MCF 10A (cell line): ENCODE measurements at regions not wholly inside any gene's neighbourhood (a gene's known extent, or its start where the extent isn't known, plus 50 kb on each side); places are given as distances from the start of the nearest gene placed in this dataset.

ENCODE experiments used
- BruUV-seq: library from RNA; stranded (reverse); fragments of 400-500 nt; replicated peaks from 2 replicates; lab custom pipeline; 2021; lab: Mats Ljungman, UMichigan
- CTCF ChIA-PET: fragments of 300-600 bp; sonication (Branson Sonifier 250); formaldehyde crosslinking; extraction: SDS; loops from one replicate; lab custom pipeline; 2021; ENCODE audit warnings: antibody characterized with exemption, inconsistent platforms; lab: Yijun Ruan, JAX
- POLR2A ChIA-PET: fragments of 300-600, 350-650 bp; sonication (Branson Sonifier 250); formaldehyde crosslinking; extraction: SDS; loops from one replicate; lab custom pipeline; 2020; ENCODE audit warnings: antibody characterized with exemption, inconsistent platforms; lab: Yijun Ruan, JAX
- DNase-seq: peaks from one replicate; pipeline ENCODE4 v3.0.0-alpha.2; 2018; ENCODE audit not compliant: unreplicated experiment
- H3K27ac Mint-ChIP-seq: one replicate; pipeline ENCODE4 v1.8.0; 2022; ENCODE audit warnings: mild to moderate bottlenecking, low read depth, mixed read lengths; ENCODE audit not compliant: unreplicated experiment
- H3K27me3 Mint-ChIP-seq: one replicate; pipeline ENCODE4 v1.8.0; 2022; ENCODE audit warnings: mixed read lengths; ENCODE audit not compliant: insufficient read depth, unreplicated experiment
- H3K36me3 Mint-ChIP-seq: one replicate; pipeline ENCODE4 v1.8.0; 2022; ENCODE audit warnings: mild to moderate bottlenecking, moderate library complexity, mixed read lengths; ENCODE audit not compliant: insufficient read depth, unreplicated experiment
- H3K4me1 Mint-ChIP-seq: one replicate; pipeline ENCODE4 v1.8.0; 2022; ENCODE audit warnings: mixed read lengths; ENCODE audit not compliant: insufficient read depth, unreplicated experiment
- H3K4me3 Mint-ChIP-seq: one replicate; pipeline ENCODE4 v1.8.0; 2022; ENCODE audit warnings: mild to moderate bottlenecking, moderate library complexity, mixed read lengths; ENCODE audit not compliant: unreplicated experiment
- H3K9me3 Mint-ChIP-seq: one replicate; pipeline ENCODE4 v1.8.0; 2022; ENCODE audit warnings: mixed read lengths; ENCODE audit not compliant: unreplicated experiment
- intact Hi-C: fragments of 100-400 bp; cut with micrococcal nuclease; formaldehyde crosslinking; loops from 2 replicates; pipeline ENCODE4 v1.14.1; 2022
- TF ChIP-seq, protein P1 (sequence below): fragments of 200-600 bp; IDR thresholded peaks from one replicate; pipeline ENCODE4 v1.8.0; 2022; ENCODE audit warnings: antibody characterized with exemption, mild to moderate bottlenecking; ENCODE audit not compliant: unreplicated experiment

DNA sequence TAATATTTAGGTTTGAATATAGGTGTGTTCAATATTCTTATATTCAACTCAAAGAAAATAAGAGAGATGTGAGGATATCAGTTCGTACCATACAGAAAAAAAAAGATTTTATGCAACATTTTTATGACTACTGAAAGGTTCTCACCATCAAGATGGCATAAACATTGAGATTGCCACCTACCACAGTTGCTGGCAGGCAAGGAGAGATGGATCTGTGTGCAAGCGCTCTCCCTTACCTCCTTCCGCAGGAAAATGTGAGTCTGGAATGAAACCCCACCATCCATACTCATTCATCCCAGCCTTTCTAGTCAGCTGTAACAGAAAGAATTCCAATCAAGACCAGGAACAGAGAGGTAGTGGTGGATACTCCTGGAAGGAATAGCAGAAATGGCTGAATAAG is 376.9 kb downstream of the PPP3CA start:
- intact Hi-C loops: no loop called here
- Mint-ChIP-seq H3K27ac (no peak overlapping the region), H3K4me3 (no peak overlapping the region), H3K9me3 (no peaks in the 10 kb centered on the region), H3K27me3 (no peaks in the 10 kb centered on the region), H3K4me1 (no peaks in the 10 kb centered on the region), H3K36me3 (no peaks in the 10 kb centered on the region)
- CTCF ChIA-PET: interaction anchor here (0.6 kb wide), 1 partner anchor 40 kb away, joined by 3 read pairs; no protein-coding TSS in a partner anchor
- TF ChIP-seq, protein P1, sequence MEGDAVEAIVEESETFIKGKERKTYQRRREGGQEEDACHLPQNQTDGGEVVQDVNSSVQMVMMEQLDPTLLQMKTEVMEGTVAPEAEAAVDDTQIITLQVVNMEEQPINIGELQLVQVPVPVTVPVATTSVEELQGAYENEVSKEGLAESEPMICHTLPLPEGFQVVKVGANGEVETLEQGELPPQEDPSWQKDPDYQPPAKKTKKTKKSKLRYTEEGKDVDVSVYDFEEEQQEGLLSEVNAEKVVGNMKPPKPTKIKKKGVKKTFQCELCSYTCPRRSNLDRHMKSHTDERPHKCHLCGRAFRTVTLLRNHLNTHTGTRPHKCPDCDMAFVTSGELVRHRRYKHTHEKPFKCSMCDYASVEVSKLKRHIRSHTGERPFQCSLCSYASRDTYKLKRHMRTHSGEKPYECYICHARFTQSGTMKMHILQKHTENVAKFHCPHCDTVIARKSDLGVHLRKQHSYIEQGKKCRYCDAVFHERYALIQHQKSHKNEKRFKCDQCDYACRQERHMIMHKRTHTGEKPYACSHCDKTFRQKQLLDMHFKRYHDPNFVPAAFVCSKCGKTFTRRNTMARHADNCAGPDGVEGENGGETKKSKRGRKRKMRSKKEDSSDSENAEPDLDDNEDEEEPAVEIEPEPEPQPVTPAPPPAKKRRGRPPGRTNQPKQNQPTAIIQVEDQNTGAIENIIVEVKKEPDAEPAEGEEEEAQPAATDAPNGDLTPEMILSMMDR: no peak
- POLR2A ChIA-PET: no interaction called here
- no peak for DNase-seq
- no TSS peak for BruUV-seq

DNA sequence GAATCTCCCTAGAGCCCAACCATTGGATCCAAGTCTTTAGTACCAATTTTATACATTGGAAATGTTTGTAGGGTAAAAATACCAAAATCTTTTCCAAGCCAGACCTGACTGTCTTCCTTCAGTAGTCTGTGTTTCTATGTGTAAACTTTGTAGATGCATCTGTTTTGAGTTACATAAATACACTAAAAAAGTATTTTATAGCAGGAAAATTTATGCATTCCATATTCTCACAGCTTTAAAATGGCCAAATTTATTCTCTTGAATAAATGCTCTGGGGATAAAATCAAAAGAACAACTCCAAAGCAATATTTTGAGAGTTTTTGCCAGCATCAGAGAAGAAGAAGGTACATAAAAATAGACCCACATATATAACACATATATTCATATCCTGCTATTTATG is 377.4 kb downstream of the PPP3CA start:
- Mint-ChIP-seq H3K4me3 (no peak overlapping the region), H3K27ac (no peak overlapping the region), H3K27me3 (no peaks in the 10 kb centered on the region), H3K36me3 (no peaks in the 10 kb centered on the region), H3K9me3 (no peaks in the 10 kb centered on the region), H3K4me1 (no peaks in the 10 kb centered on the region)
- CTCF ChIA-PET: no interaction called here
- POLR2A ChIA-PET: interaction anchor here (0.6 kb wide), 1 partner anchor 333 kb away, joined by 4 read pairs; no protein-coding TSS in a partner anchor
- intact Hi-C loops: no loop called here
- no TSS peak for BruUV-seq
- DNase-seq: no peak
- TF ChIP-seq, protein P1: no peak

DNA sequence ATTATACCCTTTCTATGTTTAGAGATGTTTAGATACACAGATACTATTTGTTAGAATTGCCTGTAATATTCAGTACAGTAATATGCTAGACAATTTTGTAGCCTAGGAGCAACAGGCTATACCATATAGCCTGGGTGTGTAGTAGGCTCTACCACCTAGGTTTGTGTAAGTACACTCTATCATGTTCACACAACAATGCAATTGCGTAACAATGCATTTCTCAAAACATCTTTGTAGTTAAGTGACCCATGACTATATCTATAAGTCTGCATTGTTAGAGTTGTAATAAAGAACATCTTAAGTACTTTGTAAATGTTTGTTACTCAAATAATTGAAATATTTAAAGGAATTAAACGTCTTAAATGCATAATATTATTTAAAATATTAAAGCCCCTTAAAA is 379.3 kb downstream of the PPP3CA start:
- ChIA-PET POLR2A (no interaction called here), CTCF (no interaction called here)
- Mint-ChIP-seq H3K27me3 (no peaks in the 10 kb centered on the region), H3K9me3 (no peaks in the 10 kb centered on the region), H3K27ac (no peak overlapping the region), H3K36me3 (no peaks in the 10 kb centered on the region), H3K4me1 (no peaks in the 10 kb centered on the region), H3K4me3 (no peak overlapping the region)
- intact Hi-C loops: no loop called here
- BruUV-seq: no TSS peak
- TF ChIP-seq, protein P1: no peak
- DNase-seq: peak; percentile 18

DNA sequence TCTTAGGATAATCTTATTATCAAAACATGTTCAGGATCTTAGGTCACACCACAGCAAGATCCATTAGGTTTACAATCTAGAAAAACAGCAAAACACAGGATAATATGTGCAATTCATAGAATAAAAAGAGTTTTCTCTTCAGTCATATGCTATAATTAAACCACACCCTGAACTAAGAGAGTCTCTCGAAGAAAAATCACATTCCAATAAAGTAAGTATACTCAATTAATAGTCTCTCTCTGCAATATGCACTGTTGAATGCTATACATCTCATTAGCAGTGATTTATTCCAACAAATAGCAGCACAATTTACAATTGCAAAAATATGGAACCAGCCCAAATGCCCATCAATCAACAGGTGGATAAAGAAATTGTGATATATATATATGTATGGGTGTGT is 383.7 kb downstream of the PPP3CA start:
- no TSS peak for BruUV-seq
- POLR2A ChIA-PET: no interaction called here
- Mint-ChIP-seq H3K4me1 (no peaks in the 10 kb centered on the region), H3K27ac (no peak overlapping the region), H3K9me3 (no peaks in the 10 kb centered on the region), H3K4me3 (no peak overlapping the region), H3K36me3 (no peaks in the 10 kb centered on the region), H3K27me3 (no peaks in the 10 kb centered on the region)
- intact Hi-C loops: no loop called here
- TF ChIP-seq, protein P1: no peak
- DNase-seq: no peak
- CTCF ChIA-PET: no interaction called here
